SK-N-SH (cell line): ENCODE measurements at regions not wholly inside any gene's neighbourhood (a gene's known extent, or its start where the extent isn't known, plus 50 kb on each side); places are given as distances from the start of the nearest gene placed in this dataset.

Experiments
- ELF1 ChIP-seq: IDR thresholded peaks from 2 replicates; pipeline ENCODE4 v1.4.0; 2012
- EP300 ChIP-seq, 2 experiments: IDR thresholded peaks; 2 replicates each; pipeline versions ENCODE4 v1.4.0 to v1.6.1; 2012; ENCODE audit warnings: borderline replicate concordance in 1 of 2, low read depth in 1 of 2, low read length in 1 of 2
- GABPA ChIP-seq: IDR thresholded peaks from 2 replicates; pipeline ENCODE4 v1.4.0; 2012; ENCODE audit warnings: low read depth, mild to moderate bottlenecking
- GATA2 ChIP-seq: sonication (generic); formaldehyde crosslinking; IDR thresholded peaks from 2 replicates; pipeline ENCODE4 v1.5.0; 2020; ENCODE audit warnings: mild to moderate bottlenecking, missing genetic modification reagents
- POLR2AphosphoS5 ChIP-seq: IDR thresholded peaks from 2 replicates; pipeline ENCODE4 v1.6.1; 2012; ENCODE audit warnings: low read depth, low read length
- RAD21 ChIP-seq: IDR thresholded peaks from 2 replicates; pipeline ENCODE4 v1.6.1; 2012; ENCODE audit warnings: mild to moderate bottlenecking, low read length
- SIN3A ChIP-seq: IDR thresholded peaks from 2 replicates; pipeline ENCODE4 v1.6.1; 2012; ENCODE audit warnings: low read depth, mild to moderate bottlenecking, low read length, moderate library complexity, borderline replicate concordance
- SMC3 ChIP-seq: IDR thresholded peaks from 2 replicates; pipeline ENCODE4 v1.6.1; 2012; ENCODE audit warnings: low read depth, low read length, improper control_type of control experiment
- YY1 ChIP-seq: IDR thresholded peaks from 2 replicates; pipeline ENCODE4 v1.4.0; 2012; ENCODE audit warnings: low read depth, mild to moderate bottlenecking
- TF ChIP-seq, protein P1 (sequence below): fragments of 200-600 bp; sonication (generic); IDR thresholded peaks from 2 replicates; pipeline ENCODE4 v1.6.1; 2017; ENCODE audit warnings: antibody characterized with exemption, mild to moderate bottlenecking, moderate library complexity
- TF ChIP-seq, protein P2 (sequence below): IDR thresholded peaks from 2 replicates; pipeline ENCODE4 v1.4.0; 2012; ENCODE audit warnings: low read depth, borderline replicate concordance

DNA sequence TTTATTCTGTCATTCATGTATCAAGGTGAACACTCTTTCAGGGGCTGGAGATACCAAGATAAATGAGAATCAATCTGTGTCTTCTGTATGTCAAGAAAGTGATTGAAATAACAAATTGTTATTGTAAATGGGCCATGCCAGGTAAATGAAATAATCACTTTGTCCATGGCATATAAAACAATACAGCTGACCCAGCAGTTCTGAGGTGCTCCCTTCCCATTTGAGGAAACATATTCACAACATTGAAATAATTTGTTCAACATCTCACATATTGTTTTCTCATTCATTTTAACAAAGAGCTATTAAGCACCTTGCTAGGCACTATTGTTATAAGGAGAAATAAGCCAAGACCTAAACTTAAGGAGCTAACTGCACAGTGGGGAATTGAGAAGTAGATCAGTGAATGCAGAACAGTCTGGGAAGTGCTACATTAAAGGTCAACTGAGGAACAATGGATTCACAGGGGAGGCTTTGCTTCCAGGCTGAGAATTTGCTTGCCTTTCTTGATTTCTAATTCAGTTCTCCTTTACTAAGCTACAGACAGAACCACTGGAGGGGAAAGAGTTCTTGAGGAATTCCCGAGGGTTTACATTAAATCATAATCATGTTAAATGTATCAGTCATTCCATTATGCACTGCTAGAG lies 806.3 kb upstream of the ARPP21 start:
- TF ChIP-seq, protein P1, sequence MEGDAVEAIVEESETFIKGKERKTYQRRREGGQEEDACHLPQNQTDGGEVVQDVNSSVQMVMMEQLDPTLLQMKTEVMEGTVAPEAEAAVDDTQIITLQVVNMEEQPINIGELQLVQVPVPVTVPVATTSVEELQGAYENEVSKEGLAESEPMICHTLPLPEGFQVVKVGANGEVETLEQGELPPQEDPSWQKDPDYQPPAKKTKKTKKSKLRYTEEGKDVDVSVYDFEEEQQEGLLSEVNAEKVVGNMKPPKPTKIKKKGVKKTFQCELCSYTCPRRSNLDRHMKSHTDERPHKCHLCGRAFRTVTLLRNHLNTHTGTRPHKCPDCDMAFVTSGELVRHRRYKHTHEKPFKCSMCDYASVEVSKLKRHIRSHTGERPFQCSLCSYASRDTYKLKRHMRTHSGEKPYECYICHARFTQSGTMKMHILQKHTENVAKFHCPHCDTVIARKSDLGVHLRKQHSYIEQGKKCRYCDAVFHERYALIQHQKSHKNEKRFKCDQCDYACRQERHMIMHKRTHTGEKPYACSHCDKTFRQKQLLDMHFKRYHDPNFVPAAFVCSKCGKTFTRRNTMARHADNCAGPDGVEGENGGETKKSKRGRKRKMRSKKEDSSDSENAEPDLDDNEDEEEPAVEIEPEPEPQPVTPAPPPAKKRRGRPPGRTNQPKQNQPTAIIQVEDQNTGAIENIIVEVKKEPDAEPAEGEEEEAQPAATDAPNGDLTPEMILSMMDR = no peak
- TF ChIP-seq SIN3A (no peak), POLR2AphosphoS5 (no peak), YY1 (no peak), ELF1 (no peak), GATA2 (CRISPR knock-in tag) (no peak), EP300 (IDR thresholded peaks at IDR 0.05; ENCODE audit: borderline replicate concordance in 1 of 2, low read depth in 1 of 2, low read length in 1 of 2) (no peak), SMC3 (no peak), RAD21 (no peak), GABPA (no peak)
- TF ChIP-seq, protein P2, sequence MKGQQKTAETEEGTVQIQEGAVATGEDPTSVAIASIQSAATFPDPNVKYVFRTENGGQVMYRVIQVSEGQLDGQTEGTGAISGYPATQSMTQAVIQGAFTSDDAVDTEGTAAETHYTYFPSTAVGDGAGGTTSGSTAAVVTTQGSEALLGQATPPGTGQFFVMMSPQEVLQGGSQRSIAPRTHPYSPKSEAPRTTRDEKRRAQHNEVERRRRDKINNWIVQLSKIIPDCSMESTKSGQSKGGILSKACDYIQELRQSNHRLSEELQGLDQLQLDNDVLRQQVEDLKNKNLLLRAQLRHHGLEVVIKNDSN = no peak
